ENCODE measurements at regions not wholly inside any gene's neighbourhood (a gene's known extent, or its start where the extent isn't known, plus 50 kb on each side); places are given as distances from the start of the nearest gene placed in this dataset.

- peaks cover 12% of the 10 kb centered on the region for H3K4me1 ChIP-seq (ENCODE audit: control insufficient read depth, extremely low read depth, insufficient read depth, low read length)
- H4K20me1 ChIP-seq (replicated peaks; ENCODE audit: control insufficient read depth, extremely low read depth, insufficient read depth, low read length) = no peaks in the 10 kb centered on the region
- ChIA-PET POLR2A (no interaction called here), CTCF (no interaction called here)
- DNase-seq (ENCODE audit: low read depth, low spot score) (peak; percentile 2), FAIRE-seq (no peak)
- no peak overlapping the region for H3K9ac ChIP-seq (replicated peaks; ENCODE audit: extremely low read depth, insufficient read depth, low read length)
- H3K79me2 ChIP-seq (ENCODE audit: control insufficient read depth, insufficient read depth, low read length) = no peaks in the 10 kb centered on the region
- H3K36me3 ChIP-seq (ENCODE audit: control insufficient read depth in 2 of 2, extremely low read depth in 1 of 2, insufficient read depth in 2 of 2, low read length in 2 of 2) = no peaks in the 10 kb centered on the region
- H3K9me3 ChIP-seq (replicated peaks; ENCODE audit: control insufficient read depth, insufficient read depth, low read length) = no peaks in the 10 kb centered on the region
- no TSS peak for BruUV-seq (replicated peaks)
- no peaks in the 10 kb centered on the region for H3K9me1 ChIP-seq (replicated peaks; ENCODE audit: control insufficient read depth, extremely low read depth, insufficient read depth, low read length)
- dilution Hi-C loops (cut with MboI; ENCODE audit: extremely low pct_ligation_motif_present, low sequenced_read_pairs) (no loop called here), intact Hi-C loops (cut with micrococcal nuclease) (no loop called here)
- no peak overlapping the region for H3K27ac ChIP-seq (ENCODE audit: insufficient read depth, low read depth, low read length)
- H2AFZ ChIP-seq (ENCODE audit: low read depth, low read length) = peak overlapping the region; percentile 56
- peak overlapping the region in 1 of 3 experiments; percentile 34 for H3K4me3 ChIP-seq (replicated peaks in 1 of 3; ENCODE audit: insufficient read depth in 1 of 3, low read depth in 1 of 3, low read length in 3 of 3)
- TF ChIP-seq CTCF (IDR thresholded peaks at IDR 0.05; ENCODE audit: extremely low read depth in 1 of 2, insufficient read depth in 1 of 2, low read depth in 1 of 2, low read length in 2 of 2) = no peak
- TF ChIP-seq POLR2A (IDR thresholded peaks at IDR 0.05; ENCODE audit: low read depth, low read length) = no peak
- TF ChIP-seq MYC (IDR thresholded peaks at IDR 0.05; ENCODE audit: low read depth, low read length) = no peak
- TF ChIP-seq JUN (IDR thresholded peaks at IDR 0.05; ENCODE audit: borderline replicate concordance, insufficient read depth, insufficient read length, low read depth) = no peak
- TF ChIP-seq, protein P1, sequence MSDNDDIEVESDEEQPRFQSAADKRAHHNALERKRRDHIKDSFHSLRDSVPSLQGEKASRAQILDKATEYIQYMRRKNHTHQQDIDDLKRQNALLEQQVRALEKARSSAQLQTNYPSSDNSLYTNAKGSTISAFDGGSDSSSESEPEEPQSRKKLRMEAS (IDR thresholded peaks at IDR 0.05; ENCODE audit: insufficient read depth, insufficient read length) = no peak
- TF ChIP-seq GATA2 (IDR thresholded peaks at IDR 0.05; ENCODE audit: insufficient read depth, insufficient read length, low read depth, low read length) = no peak
- TF ChIP-seq FOS (IDR thresholded peaks at IDR 0.05; ENCODE audit: borderline replicate concordance, insufficient read depth, low read length) = no peak
- no peak for TF ChIP-seq EZH2 (IDR thresholded peaks at IDR 0.05; ENCODE audit: borderline replicate concordance, low read depth, low read length, severe bottlenecking)
- no peak for TF ChIP-seq POLR2AphosphoS5 (IDR thresholded peaks at IDR 0.05; ENCODE audit: insufficient read depth, low read depth, low read length)
- peak overlapping the region; percentile 50 for H3K4me2 ChIP-seq (ENCODE audit: insufficient read depth, low read length)
- peaks cover 50 to 65% of the 10 kb centered on the region in 2 experiments for H3K27me3 ChIP-seq (ENCODE audit: control insufficient read depth in 2 of 2, insufficient read depth in 2 of 2, low read length in 2 of 2)
Measured at GRCh38 chr15:29570121-29570947, 251.9 kb downstream of the TJP1 start.
